GM12878 (cell line): ENCODE measurements at regions not wholly inside any gene's neighbourhood (a gene's known extent, or its start where the extent isn't known, plus 50 kb on each side); places are given as distances from the start of the nearest gene placed in this dataset.

Experiments
- ATAC-seq: fragments of 200-7000 bp; cut with Tn5 transposase; 3 replicates; pipeline ENCODE4 v1.9.1; 2020; ENCODE audit warnings: mild to moderate bottlenecking, moderate library complexity
- BruUV-seq: library from RNA; stranded (reverse); fragments of 400-500 nt; replicated peaks from 2 replicates; lab custom pipeline; 2021; lab: Mats Ljungman, UMichigan
- CTCF ChIA-PET: fragments of 300-600 bp; sonication (Branson Sonifier 250); formaldehyde crosslinking; extraction: SDS; loops from one replicate; lab custom pipeline; 2021; ENCODE audit warnings: inconsistent platforms; lab: Yijun Ruan, JAX
- POLR2A ChIA-PET: fragments of 350-600 bp; formaldehyde crosslinking; extraction: SDS; loops from one replicate; lab custom pipeline; 2021; ENCODE audit warnings: inconsistent platforms; lab: Charles Lee
- RAD21 ChIA-PET: fragments of 300-600 bp; sonication (Branson Sonifier 250); formaldehyde crosslinking; loops from one replicate; lab custom pipeline; 2023; ENCODE audit warnings: antibody characterized with exemption; ENCODE audit not compliant: unreplicated experiment; lab: Charles Lee
- SMC1A ChIA-PET: fragments of 300-600 bp; sonication (Branson Sonifier 250); formaldehyde crosslinking; loops from one replicate; lab custom pipeline; 2023; ENCODE audit not compliant: unreplicated experiment, uncharacterized antibody; lab: Charles Lee
- DNase-seq: peaks from one replicate; pipeline ENCODE4 v3.0.0-alpha.2; 2011; ENCODE audit warnings: low read depth, low spot score
- FAIRE-seq: peaks from 3 replicates; lab custom pipeline; 2011; peaks lifted over from hg19 to GRCh38; lab: Jason Lieb, UNC
- H2AFZ ChIP-seq: 2 replicates; pipeline ENCODE4 v1.6.0; 2011; ENCODE audit warnings: low read depth, low read length, control low read depth; ENCODE audit not compliant: control insufficient read depth
- H3K27ac ChIP-seq: 2 replicates; pipeline ENCODE4 v1.5.1; 2011; ENCODE audit warnings: control low read depth; ENCODE audit not compliant: control insufficient read depth, insufficient read depth
- H3K27me3 ChIP-seq, 2 experiments: replicated peaks in 1 of 2; 2 replicates each; pipeline versions ENCODE4 v1.6.0 to v1.6.1; 2011; ENCODE audit warnings: low read length in 1 of 2; ENCODE audit not compliant: control insufficient read depth in 2 of 2, insufficient read depth in 2 of 2
- H3K36me3 ChIP-seq, 2 experiments: 2 replicates each; pipeline ENCODE4 v1.5.1; 2011; ENCODE audit warnings: low read length in 1 of 2; ENCODE audit not compliant: control insufficient read depth in 2 of 2, insufficient read depth in 2 of 2
- H3K4me1 ChIP-seq: 2 replicates; pipeline ENCODE4 v1.6.1; 2011; ENCODE audit warnings: mild to moderate bottlenecking, low read length, moderate library complexity, mixed read lengths; ENCODE audit not compliant: control insufficient read depth, insufficient read depth
- H3K4me2 ChIP-seq: 2 replicates; pipeline ENCODE4 v1.6.0; 2011; ENCODE audit warnings: control low read depth; ENCODE audit not compliant: control insufficient read depth, insufficient read depth
- H3K4me3 ChIP-seq: fragments of 200-600 bp; sonication (generic); 2 replicates; pipeline ENCODE4 v1.5.1; 2016
- H3K79me2 ChIP-seq: 2 replicates; pipeline ENCODE4 v1.6.0; 2011; ENCODE audit warnings: low read length; ENCODE audit not compliant: control insufficient read depth, insufficient read depth
- H3K9ac ChIP-seq: 2 replicates; pipeline ENCODE4 v1.8.0; 2011; ENCODE audit warnings: low read length, control low read depth, mixed read lengths; ENCODE audit not compliant: control insufficient read depth, insufficient read depth
- H3K9me3 ChIP-seq: replicated peaks from 3 replicates; pipeline ENCODE4 v1.5.1; 2011; ENCODE audit warnings: mild to moderate bottlenecking, low read length; ENCODE audit not compliant: control insufficient read depth, insufficient read depth
- H4K20me1 ChIP-seq: 2 replicates; pipeline ENCODE4 v1.6.0; 2011; ENCODE audit not compliant: control insufficient read depth, insufficient read depth
- CTCF ChIP-seq, 3 experiments: IDR thresholded peaks in 2 of 3; conservative IDR thresholded peaks in 1 of 3; 2 replicates each; pipeline ENCODE4 v1.5.1; 2011; ENCODE audit warnings: low read depth in 3 of 3, low read length in 3 of 3, mild to moderate bottlenecking in 3 of 3, control low read depth in 2 of 3, moderate library complexity in 2 of 3, inconsistent platforms in 1 of 3, mixed read lengths in 1 of 3; ENCODE audit not compliant: control insufficient read depth in 2 of 3, insufficient read depth in 1 of 3; ENCODE audit errors: extremely low read depth in 1 of 3
- E4F1 ChIP-seq: fragments of 450-650 bp; IDR thresholded peaks from 2 replicates; pipeline ENCODE4 v1.6.1; 2018; ENCODE audit warnings: borderline replicate concordance, mild to moderate bottlenecking; ENCODE audit not compliant: partially characterized antibody
- IKZF2 ChIP-seq, 2 experiments: fragments of 450-650 bp; IDR thresholded peaks; 2 replicates each; pipeline ENCODE4 v1.6.1; 2017; ENCODE audit warnings: mild to moderate bottlenecking in 2 of 2, moderate library complexity in 2 of 2
- IRF3 ChIP-seq: fragments of 450-650 bp; IDR thresholded peaks from 2 replicates; pipeline ENCODE4 v1.6.1; 2014; ENCODE audit warnings: mild to moderate bottlenecking
- IRF4 ChIP-seq: IDR thresholded peaks from 2 replicates; pipeline ENCODE4 v1.6.1; 2011; ENCODE audit warnings: low read depth, low read length
- KLF5 ChIP-seq: fragments of 450-650 bp; IDR thresholded peaks from 2 replicates; pipeline ENCODE4 v1.6.1; 2014; ENCODE audit warnings: mild to moderate bottlenecking; ENCODE audit not compliant: partially characterized antibody
- MTA2 ChIP-seq: fragments of 450-650 bp; IDR thresholded peaks from 2 replicates; pipeline ENCODE4 v1.6.1; 2016; ENCODE audit warnings: low read depth, mild to moderate bottlenecking, moderate library complexity
- MYC ChIP-seq: IDR thresholded peaks from 2 replicates; pipeline ENCODE4 v1.6.1; 2011; ENCODE audit warnings: mild to moderate bottlenecking, low read length, moderate library complexity, inconsistent platforms; ENCODE audit not compliant: insufficient read depth, insufficient replicate concordance, insufficient read length, severe bottlenecking
- NBN ChIP-seq: fragments of 450-650 bp; IDR thresholded peaks from 2 replicates; pipeline ENCODE4 v1.6.1; 2016
- NFXL1 ChIP-seq: fragments of 450-650 bp; IDR thresholded peaks from 2 replicates; pipeline ENCODE4 v1.6.1; 2017; ENCODE audit warnings: antibody characterized with exemption, mild to moderate bottlenecking, borderline replicate concordance
- PBX3 ChIP-seq: IDR thresholded peaks from 2 replicates; pipeline ENCODE4 v1.6.1; 2011; ENCODE audit warnings: mild to moderate bottlenecking, low read depth, low read length, moderate library complexity; ENCODE audit not compliant: insufficient replicate concordance
- POLR2AphosphoS5 ChIP-seq: IDR thresholded peaks from 2 replicates; pipeline ENCODE4 v1.6.1; 2011; ENCODE audit warnings: mild to moderate bottlenecking, low read length, inconsistent platforms
- ZNF622 ChIP-seq: fragments of 450-650 bp; IDR thresholded peaks from 2 replicates; pipeline ENCODE4 v1.6.1; 2017; ENCODE audit warnings: mild to moderate bottlenecking, inconsistent platforms
- WGBS: methylation state at CpG from one replicate; pipeline ENCODE4 v1.1.6; 2016; ENCODE audit warnings: low lambda C conversion rate; ENCODE audit not compliant: insufficient replicate concordance, insufficient coverage; ENCODE audit errors: missing lambda C conversion rate; 5-methylcytosine and 5-hydroxymethylcytosine counted together
- in situ Hi-C: fragments of 300-500 bp; cut with MboI; formaldehyde crosslinking; loops from 9 replicates; pipeline ENCODE4 v1.14.3; 2018; ENCODE audit warnings: mixed read lengths
- intact Hi-C: fragments of 100-400 bp; cut with micrococcal nuclease; formaldehyde crosslinking; loops from one replicate; pipeline ENCODE4 v1.14.2; 2022; ENCODE audit not compliant: unreplicated experiment

- Histone ChIP-seq H3K4me3 (no peak overlapping the region), H3K4me1 (peaks cover 9% of the 10 kb centered on the region), H2AFZ (no peak overlapping the region), H3K9me3 (no peaks in the 10 kb centered on the region; the same call in 2 of the 3 replicates), H3K36me3 (no peaks in the 10 kb centered on the region), H3K9ac (no peak overlapping the region), H3K27me3 (no peaks in the 10 kb centered on the region), H3K27ac (no peak overlapping the region), H4K20me1 (no peaks in the 10 kb centered on the region), H3K79me2 (no peaks in the 10 kb centered on the region), H3K4me2 (no peak overlapping the region)
- TF ChIP-seq MTA2, result no peak
- no peak for TF ChIP-seq POLR2AphosphoS5
- no peak for TF ChIP-seq MYC
- no peak for TF ChIP-seq IKZF2 (IDR thresholded peaks at IDR 0.05)
- TF ChIP-seq CTCF (IDR thresholded peaks at IDR 0.05 in 2 of 3, conservative IDR thresholded peaks at IDR 0.05 in 1 of 3; ENCODE audit: control insufficient read depth in 2 of 3, extremely low read depth in 1 of 3, insufficient read depth in 1 of 3, low read depth in 3 of 3, low read length in 3 of 3), result no peak
- no peak for TF ChIP-seq IRF4
- no peak for TF ChIP-seq PBX3
- TF ChIP-seq KLF5, result no peak
- no peak for TF ChIP-seq ZNF622
- no peak for TF ChIP-seq NFXL1
- TF ChIP-seq E4F1, result no peak
- no peak for TF ChIP-seq NBN
- TF ChIP-seq IRF3, result no peak
- in situ Hi-C loops, result no loop called here
- SMC1A ChIA-PET, result interaction anchor here (2.4 kb wide), 1 partner anchor 11 kb away, joined by 9 read pairs; no protein-coding TSS in a partner anchor
- BruUV-seq, result no TSS peak
- 100% methylated on average over 2 of the region's 2 CpGs for WGBS
- CTCF ChIA-PET, result interaction anchor here (0.8 kb wide), 1 partner anchor 17 kb away, joined by 3 read pairs; no protein-coding TSS in a partner anchor
- no peak for ATAC-seq
- no peak for DNase-seq
- intact Hi-C loops, result no loop called here
- no peak for FAIRE-seq
- RAD21 ChIA-PET, result no interaction called here
- POLR2A ChIA-PET, result no interaction called here
Measured at GRCh38 chr1:221812088-221812752, 70.3 kb upstream of the DUSP10 start.
